ENCODE measurements at regions not wholly inside any gene's neighbourhood (a gene's known extent, or its start where the extent isn't known, plus 50 kb on each side); places are given as distances from the start of the nearest gene placed in this dataset.

GRCh38 chr18:76266236-76266991, 228.6 kb downstream of the ZNF516 start:
- Mint-ChIP-seq H3K27me3 (ENCODE audit: low read depth) (peaks cover 6% of the 10 kb centered on the region), H3K4me3 (ENCODE audit: unreplicated experiment) (no peak overlapping the region), H3K36me3 (ENCODE audit: low read depth) (no peaks in the 10 kb centered on the region), H3K9me3 (ENCODE audit: low read depth) (no peaks in the 10 kb centered on the region), H3K27ac (ENCODE audit: unreplicated experiment) (no peak overlapping the region), H3K4me1 (ENCODE audit: low read depth) (no peaks in the 10 kb centered on the region)
- TF ChIP-seq CTCF (IDR thresholded peaks at IDR 0.05): no peak
- no peak for DNase-seq (ENCODE audit: low spot score)

DNA sequence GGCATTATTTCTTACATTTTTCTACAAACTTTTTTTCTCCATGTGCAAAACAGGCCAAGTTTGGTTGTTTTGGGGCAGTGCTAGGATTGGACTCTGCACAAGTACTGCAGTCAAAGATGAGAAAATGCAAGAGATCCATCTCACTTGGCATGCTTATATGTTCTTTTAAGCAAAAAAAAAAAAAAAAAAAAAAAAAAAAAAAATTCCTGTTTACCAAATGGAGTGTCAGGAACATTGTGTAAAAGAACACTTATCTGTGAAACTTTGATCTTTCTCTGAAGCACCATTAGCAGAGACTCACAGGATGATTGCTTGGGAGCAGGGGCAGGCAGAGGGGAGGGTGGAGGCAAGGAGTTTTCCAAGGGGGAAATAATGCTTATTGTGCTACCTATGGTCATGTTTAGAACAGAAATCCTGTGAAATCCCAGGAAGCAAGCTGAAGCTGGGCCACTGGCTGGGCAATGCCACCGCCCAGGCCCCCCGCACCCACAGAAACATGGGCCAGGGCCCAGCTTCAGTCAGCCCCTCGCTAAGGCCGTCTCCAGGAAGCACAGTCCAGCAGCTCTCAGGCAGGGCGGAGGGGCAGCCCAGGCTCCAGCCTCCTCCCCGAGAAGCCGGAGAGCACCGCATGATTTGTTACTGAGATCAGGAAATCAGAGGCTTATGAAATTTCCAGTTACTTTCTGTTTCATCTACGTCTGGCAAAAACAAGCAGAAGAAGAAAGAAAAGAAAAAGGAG, 229.4 kb downstream of the ZNF516 start:
- TF ChIP-seq CTCF (IDR thresholded peaks at IDR 0.05): no peak
- Mint-ChIP-seq H3K27ac (ENCODE audit: unreplicated experiment) (no peak overlapping the region), H3K27me3 (ENCODE audit: low read depth) (peaks cover 6% of the 10 kb centered on the region), H3K36me3 (ENCODE audit: low read depth) (no peaks in the 10 kb centered on the region), H3K4me3 (ENCODE audit: unreplicated experiment) (no peak overlapping the region), H3K9me3 (ENCODE audit: low read depth) (no peaks in the 10 kb centered on the region), H3K4me1 (ENCODE audit: low read depth) (no peaks in the 10 kb centered on the region)
- no peak for DNase-seq (ENCODE audit: low spot score)

DNA sequence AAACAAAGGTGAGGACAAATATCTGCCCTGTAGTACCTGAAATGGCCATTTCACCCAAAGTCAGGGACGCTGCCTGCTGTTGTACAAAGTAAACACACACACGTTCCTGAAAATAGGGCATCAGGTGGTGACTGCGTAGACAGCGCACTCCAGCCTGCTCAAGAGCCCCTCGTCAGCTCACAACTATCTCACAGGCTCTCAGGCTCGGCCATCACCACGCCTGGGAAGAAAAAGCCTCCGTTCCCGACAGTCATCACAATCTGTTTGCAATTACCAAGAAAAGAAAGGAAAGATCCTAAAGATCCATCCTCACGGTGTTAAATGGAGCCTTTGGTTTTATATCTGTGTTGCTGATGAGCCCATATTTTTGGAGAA, 230.2 kb downstream of the ZNF516 start:
- no peak overlapping the region for H3K4me3 Mint-ChIP-seq (ENCODE audit: unreplicated experiment)
- no peak overlapping the region for H3K27ac Mint-ChIP-seq (ENCODE audit: unreplicated experiment)
- H3K4me1 Mint-ChIP-seq (ENCODE audit: low read depth): no peaks in the 10 kb centered on the region
- no peaks in the 10 kb centered on the region for H3K9me3 Mint-ChIP-seq (ENCODE audit: low read depth)
- TF ChIP-seq CTCF (IDR thresholded peaks at IDR 0.05): no peak
- peaks cover 6% of the 10 kb centered on the region for H3K27me3 Mint-ChIP-seq (ENCODE audit: low read depth)
- DNase-seq (ENCODE audit: low spot score): no peak
- H3K36me3 Mint-ChIP-seq (ENCODE audit: low read depth): no peaks in the 10 kb centered on the region

DNA sequence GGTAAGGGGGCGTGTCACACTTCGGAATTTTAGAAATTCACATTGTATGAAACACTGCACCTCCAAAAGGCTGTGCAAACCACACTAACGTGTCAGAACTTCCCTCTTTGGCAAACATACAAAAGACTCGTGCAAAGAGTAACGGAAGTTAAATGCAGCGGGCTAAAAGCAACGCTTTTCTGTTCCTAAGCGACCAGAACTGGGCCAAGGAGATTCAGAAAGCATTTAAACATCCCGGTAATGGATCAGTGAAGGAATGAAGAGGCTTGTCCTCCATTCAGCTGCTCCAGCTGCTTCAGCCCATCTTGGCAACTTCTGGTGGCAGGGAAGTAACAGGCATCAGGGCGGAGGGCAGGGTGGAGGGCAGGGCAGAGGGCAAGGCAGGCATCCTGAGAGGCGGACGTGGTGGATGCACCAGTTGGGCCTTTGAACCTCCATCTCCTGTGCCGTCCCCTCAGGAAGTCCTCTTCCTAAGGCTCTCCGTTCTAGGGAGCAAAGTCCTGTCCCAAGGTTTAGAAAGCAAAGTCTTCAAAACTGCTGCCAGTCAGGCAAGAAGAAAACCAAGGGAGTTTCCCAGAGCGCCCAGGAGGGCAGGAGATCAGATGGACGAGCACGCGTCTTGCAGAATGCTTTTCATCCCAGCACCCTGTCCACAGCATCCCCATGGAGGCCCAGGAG, 230.7 kb downstream of the ZNF516 start:
- no peaks in the 10 kb centered on the region for H3K9me3 Mint-ChIP-seq (ENCODE audit: low read depth)
- no peaks in the 10 kb centered on the region for H3K4me1 Mint-ChIP-seq (ENCODE audit: low read depth)
- H3K27ac Mint-ChIP-seq (ENCODE audit: unreplicated experiment): no peak overlapping the region
- no peak for DNase-seq (ENCODE audit: low spot score)
- H3K36me3 Mint-ChIP-seq (ENCODE audit: low read depth): no peaks in the 10 kb centered on the region
- peaks cover 9% of the 10 kb centered on the region for H3K27me3 Mint-ChIP-seq (ENCODE audit: low read depth)
- no peak for TF ChIP-seq CTCF (IDR thresholded peaks at IDR 0.05)
- no peak overlapping the region for H3K4me3 Mint-ChIP-seq (ENCODE audit: unreplicated experiment)
